GM18861 (cell line): ENCODE measurements at regions not wholly inside any gene's neighbourhood (a gene's known extent, or its start where the extent isn't known, plus 50 kb on each side); places are given as distances from the start of the nearest gene placed in this dataset.
"Not testable (repeated sequence)": the region's sequence is repeated elsewhere in the genome, so short reads cannot be mapped to it uniquely, and the experiment has no call there.

Source experiments
- ATAC-seq: cut with Tn5 transposase; IDR thresholded peaks from one replicate; pipeline ENCODE4 v1.9.1; 2021; ENCODE audit not compliant: unreplicated experiment

GRCh38 chr1:189977184-189977583, 500.5 kb downstream of the BRINP3 start:
- no peak for ATAC-seq

DNA sequence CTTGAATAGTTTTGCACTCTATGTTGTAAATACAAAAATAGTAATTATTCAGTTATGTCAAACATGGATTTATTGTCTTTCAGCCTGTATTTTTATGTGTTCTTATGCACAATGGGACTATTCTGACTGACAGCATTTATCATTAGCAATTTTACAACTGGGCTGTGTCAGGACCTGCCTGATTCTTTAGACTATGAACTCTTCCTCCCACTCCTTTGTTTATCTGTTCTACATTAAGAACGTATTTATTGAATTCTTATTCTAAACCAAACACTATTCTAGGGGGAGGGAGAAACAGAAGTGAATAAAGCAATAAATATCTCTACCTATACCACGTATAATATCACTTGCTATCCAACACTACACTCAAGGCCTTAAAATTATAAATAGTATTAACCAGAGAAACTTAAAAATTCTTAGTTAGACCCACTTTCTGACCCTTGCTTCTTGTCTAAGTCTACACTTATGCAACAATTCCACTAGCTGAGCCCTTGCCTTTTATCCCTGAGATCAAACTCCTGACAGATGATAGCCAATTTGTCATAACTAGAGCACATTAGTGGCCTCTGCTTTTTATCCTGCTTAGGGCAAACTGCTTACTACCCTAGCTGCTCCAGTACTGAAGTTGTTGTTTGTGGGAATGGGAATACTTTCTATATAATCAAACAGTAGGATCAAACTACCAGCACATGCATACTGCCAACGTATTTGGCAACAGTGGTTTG, 494.3 kb downstream of the BRINP3 start:
- no peak for ATAC-seq

GRCh38 chr1:189986516-189986915, 491.1 kb downstream of the BRINP3 start:
- ATAC-seq, result no peak

DNA sequence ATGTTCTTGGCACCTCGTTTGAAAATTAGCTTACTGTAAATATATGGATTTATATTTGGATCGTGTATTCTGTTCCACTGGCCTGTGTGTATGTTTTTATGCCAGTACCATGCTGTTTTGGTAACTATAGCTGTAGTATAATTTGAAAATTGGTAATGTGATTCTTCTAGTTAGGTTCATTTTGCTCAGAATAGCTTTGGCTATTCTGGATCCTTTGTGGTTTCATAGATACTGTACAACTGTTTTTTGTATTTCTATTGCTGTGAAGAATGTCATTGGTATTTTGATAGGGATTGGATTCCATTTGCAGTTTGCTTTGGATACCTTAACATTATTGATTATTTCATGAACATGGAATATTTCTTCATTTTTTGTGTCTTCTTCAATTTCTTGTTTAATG, 490.2 kb downstream of the BRINP3 start:
- ATAC-seq, result no peak

GRCh38 chr1:189992856-189993255, 484.8 kb downstream of the BRINP3 start:
- no peak for ATAC-seq

DNA sequence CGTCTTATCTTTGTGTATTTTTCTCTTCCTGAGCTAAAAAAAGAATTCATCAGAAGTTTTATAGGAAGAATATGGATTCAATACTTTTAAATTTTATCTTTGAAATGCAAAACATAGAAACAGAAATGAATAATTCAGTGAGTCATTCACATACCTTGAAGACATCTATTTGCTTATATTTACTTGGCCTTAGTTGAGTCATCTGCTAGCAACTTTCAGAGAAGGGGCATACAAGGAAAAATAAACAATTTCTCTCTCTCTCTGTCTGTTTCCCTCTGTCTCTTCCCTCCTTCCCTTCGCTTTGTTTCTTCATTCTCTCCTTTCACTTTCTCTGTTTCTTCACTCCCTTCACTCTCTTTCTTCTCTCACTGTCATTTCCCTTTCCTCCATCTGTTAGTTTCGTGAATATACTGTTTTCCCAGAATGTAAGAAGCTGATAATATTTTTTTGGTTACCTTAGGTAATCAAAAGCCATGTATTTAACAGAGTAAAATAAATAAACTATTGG, 477.2 kb downstream of the BRINP3 start:
- ATAC-seq, result no peak

- ATAC-seq, result no peak
Observed at GRCh38 chr1:190001187-190001586, 476.5 kb downstream of the BRINP3 start.

DNA sequence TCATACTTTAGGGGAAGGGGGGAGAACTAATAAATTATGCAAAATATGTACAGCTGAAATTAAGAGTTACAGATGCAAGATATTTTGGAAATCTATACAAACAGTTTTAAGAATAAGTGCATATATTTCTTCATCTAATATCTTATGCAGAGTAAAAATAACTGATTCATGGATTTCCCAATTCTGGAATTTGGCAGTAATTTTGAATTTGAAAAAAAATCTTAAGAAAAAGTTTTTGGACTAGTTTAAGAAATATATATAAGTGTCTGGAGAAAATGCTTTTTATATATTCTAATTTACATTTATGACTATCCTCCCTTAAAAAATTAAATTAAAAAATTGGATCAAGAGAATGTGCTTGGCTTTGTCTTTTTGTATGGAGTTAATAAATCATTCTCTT, 474.3 kb downstream of the BRINP3 start:
- ATAC-seq, result no peak

- no peak for ATAC-seq
Observed at GRCh38 chr1:190011585-190011984, 466.1 kb downstream of the BRINP3 start.

DNA sequence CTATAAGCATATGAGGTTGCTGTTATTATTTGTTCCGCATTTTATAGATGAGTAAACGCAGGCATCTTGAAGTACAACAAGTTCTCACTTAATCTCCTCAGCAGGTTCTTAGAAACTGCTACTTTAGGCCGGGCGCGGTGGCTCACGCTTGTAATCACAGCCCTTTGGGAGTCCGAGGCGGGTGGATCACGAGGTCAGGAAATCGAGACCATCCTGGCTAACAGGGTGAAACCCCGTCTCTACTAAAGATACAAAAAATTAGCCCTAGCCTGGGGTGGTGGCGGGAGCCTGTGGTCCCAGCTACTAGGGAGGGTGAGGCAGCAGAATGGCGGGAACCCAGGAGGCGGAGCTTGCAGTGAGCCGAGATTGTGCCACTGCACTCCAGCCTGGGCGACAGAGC, 458.5 kb downstream of the BRINP3 start:
- ATAC-seq, result not testable (repeated sequence)

DNA sequence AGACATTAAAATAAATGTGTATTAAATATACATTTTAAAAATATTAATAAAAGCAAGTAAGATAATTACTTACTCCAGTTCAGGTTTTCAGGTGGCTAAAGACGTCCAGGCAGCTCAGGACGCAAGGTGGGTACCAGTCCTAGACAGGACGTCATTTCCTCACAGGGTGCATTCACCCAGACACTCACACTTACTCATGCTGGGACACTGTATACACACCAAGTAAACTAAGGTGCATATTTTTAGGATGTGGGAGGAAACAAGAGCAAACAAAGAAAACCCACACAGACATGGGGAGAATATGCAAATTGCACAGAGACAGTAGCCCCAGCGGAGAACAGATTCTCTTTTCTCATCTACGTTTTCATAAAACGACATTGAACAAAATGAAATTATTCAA, 457.9 kb downstream of the BRINP3 start:
- ATAC-seq, result no peak

DNA sequence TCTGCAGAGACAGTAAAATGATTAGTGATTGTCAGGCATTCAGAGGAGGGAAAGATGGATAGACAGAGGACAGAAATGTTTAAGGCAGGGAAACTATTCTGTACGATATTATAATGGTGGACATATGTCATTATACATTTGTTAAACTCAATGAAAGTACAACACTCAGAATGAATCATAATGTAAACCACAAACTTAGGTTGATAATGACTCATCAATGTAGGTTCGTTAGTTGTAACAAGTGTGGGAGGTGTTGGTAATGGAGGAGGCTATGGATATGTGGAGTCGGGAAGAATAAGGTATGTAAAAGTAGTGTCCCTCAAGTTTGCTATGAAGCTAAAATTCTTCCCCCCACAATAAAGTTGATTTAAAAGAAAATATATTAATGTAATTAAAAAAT, 455.0 kb downstream of the BRINP3 start:
- ATAC-seq, result peak; percentile 76

GRCh38 chr1:190029441-190029840, 448.2 kb downstream of the BRINP3 start:
- ATAC-seq, result no peak

DNA sequence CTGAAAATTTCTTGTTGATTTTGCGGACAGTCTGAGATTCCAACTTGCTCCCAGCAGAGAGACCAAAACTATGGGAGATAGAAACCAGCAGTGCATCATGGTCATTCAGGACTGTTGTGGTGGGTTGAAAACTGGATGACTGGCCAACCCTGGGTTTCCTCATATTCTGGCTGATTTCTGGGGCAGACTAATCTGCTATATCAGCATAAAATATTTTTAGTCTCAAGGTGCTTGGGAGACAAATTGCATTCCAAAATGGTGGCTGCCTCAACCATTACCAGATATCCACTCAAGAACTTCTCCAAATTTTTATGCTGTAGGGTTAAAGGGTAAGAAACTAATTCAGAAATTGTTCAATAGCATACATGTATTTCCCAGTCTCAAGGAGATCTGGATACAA, 434.0 kb downstream of the BRINP3 start:
- ATAC-seq, result no peak

GRCh38 chr1:190046231-190046630, 431.4 kb downstream of the BRINP3 start:
- ATAC-seq, result no peak
